Suprapubic skin (tissue), 4 donors: ENCODE measurements at regions not wholly inside any gene's neighbourhood (a gene's known extent, or its start where the extent isn't known, plus 50 kb on each side); places are given as distances from the start of the nearest gene placed in this dataset.
"Not testable (repeated sequence)": the region's sequence is repeated elsewhere in the genome, so short reads cannot be mapped to it uniquely, and the experiment has no call there.

Experiments
- DNase-seq, 2 donors: peaks; one replicate each; pipeline ENCODE4 v3.0.0-alpha.2; 2019; ENCODE audit warnings: low spot score in 2 of 2
- H3K27ac ChIP-seq: fragments of 200-600 bp; sonication (generic); one replicate; pipeline ENCODE4 v1.5.1; 2019
- H3K27me3 ChIP-seq: fragments of 200-600 bp; sonication (generic); one replicate; pipeline ENCODE4 v1.5.1; 2019
- H3K36me3 ChIP-seq: fragments of 200-600 bp; sonication (generic); one replicate; pipeline ENCODE4 v1.5.1; 2019
- H3K4me1 ChIP-seq: fragments of 200-600 bp; sonication (generic); one replicate; pipeline ENCODE4 v1.5.1; 2019
- H3K4me3 ChIP-seq: fragments of 200-600 bp; sonication (generic); one replicate; pipeline ENCODE4 v1.5.1; 2019; ENCODE audit warnings: mild to moderate bottlenecking
- H3K9me3 ChIP-seq: fragments of 200-600 bp; sonication (generic); one replicate; pipeline ENCODE4 v1.5.1; 2019
- EP300 ChIP-seq: sonication (generic); formaldehyde crosslinking; IDR thresholded peaks from one replicate; pipeline ENCODE4 v1.6.1; 2017; ENCODE audit warnings: antibody characterized with exemption
- POLR2A ChIP-seq, 2 donors: fragments of 450-650 bp; IDR thresholded peaks; one replicate each; pipeline ENCODE4 v1.6.1; 2017; ENCODE audit warnings: antibody characterized with exemption in 2 of 2, mild to moderate bottlenecking in 2 of 2, moderate library complexity in 2 of 2
- POLR2AphosphoS5 ChIP-seq, 3 donors: sonication (generic); formaldehyde crosslinking; IDR thresholded peaks; one replicate each; pipeline ENCODE4 v1.6.1; 2017; ENCODE audit warnings: antibody characterized with exemption in 3 of 3
- WGBS: methylation state at CpG from one replicate; pipeline ENCODE4 v1.1.5; 2018; 5-methylcytosine and 5-hydroxymethylcytosine counted together
- TF ChIP-seq, protein P1 (sequence below), 2 donors: fragments of 200-600 bp in 1 of 2; fragments of 450-650 bp in 1 of 2; sonication (generic) in 1 of 2; IDR thresholded peaks; one replicate each; pipeline ENCODE4 v1.5.1; 2016 to 2019; ENCODE audit warnings: antibody characterized with exemption in 2 of 2, mild to moderate bottlenecking in 1 of 2, moderate library complexity in 1 of 2

DNA sequence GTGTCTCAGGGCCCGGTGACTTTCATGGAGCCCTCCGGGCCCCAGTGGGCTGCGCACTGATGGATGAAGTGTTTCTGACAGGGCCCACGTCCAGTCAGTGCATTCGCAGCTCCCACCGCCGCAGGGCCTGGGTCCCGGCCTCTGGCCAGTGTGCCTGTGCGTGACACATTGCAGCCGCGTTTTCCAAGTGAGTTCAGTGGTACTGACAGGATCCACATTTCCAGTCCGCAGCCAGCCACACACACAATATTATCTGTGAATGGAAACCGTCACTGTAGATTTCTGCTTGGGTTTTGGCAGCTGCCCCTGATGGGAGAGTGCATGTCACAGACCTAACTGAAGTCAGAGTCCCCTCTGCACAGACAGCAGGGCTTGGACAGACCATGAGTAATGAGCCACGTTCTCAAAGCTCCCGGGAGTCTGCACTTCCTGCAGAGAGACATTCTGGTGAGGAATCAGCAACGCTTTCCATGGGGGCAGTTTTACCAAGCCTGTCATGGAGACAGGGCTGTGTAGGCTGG, 171.4 kb downstream of the MYLK4 start:
- no peak overlapping the region for H3K4me3 ChIP-seq
- 84% methylated on average over 13 of the region's 16 CpGs for WGBS
- H3K27ac ChIP-seq, result no peak overlapping the region
- no peaks in the 10 kb centered on the region for H3K36me3 ChIP-seq
- no peaks in the 10 kb centered on the region for H3K4me1 ChIP-seq
- H3K9me3 ChIP-seq, result no peaks in the 10 kb centered on the region
- no peaks in the 10 kb centered on the region for H3K27me3 ChIP-seq
- TF ChIP-seq POLR2A (IDR thresholded peaks at IDR 0.05) (no peak), EP300 (no peak), POLR2AphosphoS5 (IDR thresholded peaks at IDR 0.05) (no peak)
- TF ChIP-seq, protein P1, sequence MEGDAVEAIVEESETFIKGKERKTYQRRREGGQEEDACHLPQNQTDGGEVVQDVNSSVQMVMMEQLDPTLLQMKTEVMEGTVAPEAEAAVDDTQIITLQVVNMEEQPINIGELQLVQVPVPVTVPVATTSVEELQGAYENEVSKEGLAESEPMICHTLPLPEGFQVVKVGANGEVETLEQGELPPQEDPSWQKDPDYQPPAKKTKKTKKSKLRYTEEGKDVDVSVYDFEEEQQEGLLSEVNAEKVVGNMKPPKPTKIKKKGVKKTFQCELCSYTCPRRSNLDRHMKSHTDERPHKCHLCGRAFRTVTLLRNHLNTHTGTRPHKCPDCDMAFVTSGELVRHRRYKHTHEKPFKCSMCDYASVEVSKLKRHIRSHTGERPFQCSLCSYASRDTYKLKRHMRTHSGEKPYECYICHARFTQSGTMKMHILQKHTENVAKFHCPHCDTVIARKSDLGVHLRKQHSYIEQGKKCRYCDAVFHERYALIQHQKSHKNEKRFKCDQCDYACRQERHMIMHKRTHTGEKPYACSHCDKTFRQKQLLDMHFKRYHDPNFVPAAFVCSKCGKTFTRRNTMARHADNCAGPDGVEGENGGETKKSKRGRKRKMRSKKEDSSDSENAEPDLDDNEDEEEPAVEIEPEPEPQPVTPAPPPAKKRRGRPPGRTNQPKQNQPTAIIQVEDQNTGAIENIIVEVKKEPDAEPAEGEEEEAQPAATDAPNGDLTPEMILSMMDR (IDR thresholded peaks at IDR 0.05), result no peak
- DNase-seq, result no peak

- WGBS, result 67% methylated on average over 2 of the region's 2 CpGs
- Histone ChIP-seq H3K27ac (no peak overlapping the region), H3K27me3 (no peaks in the 10 kb centered on the region), H3K4me1 (no peaks in the 10 kb centered on the region), H3K36me3 (no peaks in the 10 kb centered on the region), H3K4me3 (no peak overlapping the region), H3K9me3 (no peaks in the 10 kb centered on the region)
- no peak for DNase-seq
- TF ChIP-seq EP300 (no peak), POLR2A (IDR thresholded peaks at IDR 0.05) (no peak)
- TF ChIP-seq, protein P1 (IDR thresholded peaks at IDR 0.05), result no peak
Measured at GRCh38 chr6:2578767-2579166, 172.0 kb downstream of the MYLK4 start.

DNA sequence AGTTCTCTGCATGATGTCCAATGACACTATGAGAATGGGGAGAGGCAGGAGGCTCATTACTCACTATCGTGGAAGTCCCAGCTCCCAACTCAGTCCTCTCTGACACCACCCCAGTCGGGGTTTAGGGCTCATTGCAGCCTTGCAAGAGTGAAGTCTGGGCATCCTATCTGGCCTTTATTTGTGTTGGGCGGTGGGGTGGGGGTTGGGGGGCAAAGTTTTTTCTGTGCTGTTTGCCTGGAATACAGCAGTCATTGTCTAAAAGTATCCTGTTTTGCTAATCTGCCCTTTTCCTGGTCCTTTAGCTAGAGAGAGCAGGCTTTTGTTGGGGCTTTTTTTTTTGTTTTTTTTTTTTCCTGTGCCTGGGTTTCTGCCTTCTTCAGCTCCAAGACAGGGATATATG, 174.2 kb downstream of the MYLK4 start:
- WGBS, result 87% methylated on average over 3 of the region's 3 CpGs
- Histone ChIP-seq H3K4me3 (no peak overlapping the region), H3K27me3 (no peaks in the 10 kb centered on the region), H3K36me3 (no peaks in the 10 kb centered on the region), H3K9me3 (no peaks in the 10 kb centered on the region), H3K4me1 (no peaks in the 10 kb centered on the region), H3K27ac (no peak overlapping the region)
- DNase-seq, result no peak
- TF ChIP-seq POLR2AphosphoS5 (IDR thresholded peaks at IDR 0.05) (no peak), POLR2A (IDR thresholded peaks at IDR 0.05) (no peak), EP300 (no peak)
- TF ChIP-seq, protein P1 (IDR thresholded peaks at IDR 0.05), result no peak

GRCh38 chr6:2575236-2575635, 175.5 kb downstream of the MYLK4 start:
- DNase-seq, result no peak
- Histone ChIP-seq H3K9me3 (no peaks in the 10 kb centered on the region), H3K4me1 (no peaks in the 10 kb centered on the region), H3K4me3 (no peak overlapping the region), H3K27ac (no peak overlapping the region), H3K27me3 (no peaks in the 10 kb centered on the region), H3K36me3 (no peaks in the 10 kb centered on the region)
- TF ChIP-seq POLR2AphosphoS5 (IDR thresholded peaks at IDR 0.05) (no peak), POLR2A (IDR thresholded peaks at IDR 0.05) (no peak), EP300 (no peak)
- TF ChIP-seq, protein P1 (IDR thresholded peaks at IDR 0.05), result no peak
- WGBS, result 84% methylated on average over 5 of the region's 5 CpGs

DNA sequence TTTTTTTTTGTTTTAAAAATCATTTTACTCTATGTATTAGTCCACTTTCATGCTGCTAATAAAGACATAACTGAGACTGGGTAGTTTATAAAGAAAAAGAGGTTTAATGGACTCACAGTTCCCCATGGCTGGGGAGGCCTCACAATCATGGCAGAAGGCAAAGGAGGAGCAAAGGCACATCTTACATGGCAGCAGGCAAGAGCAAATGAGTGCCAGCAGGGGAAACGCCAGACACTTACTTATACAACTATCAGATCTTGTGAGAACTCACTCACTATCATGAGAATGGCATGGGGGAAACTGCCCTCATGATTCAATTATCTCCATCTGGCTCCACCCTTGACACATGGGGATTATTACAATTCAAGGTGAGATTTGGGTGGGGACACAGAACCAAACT, 181.3 kb downstream of the MYLK4 start:
- not testable (repeated sequence) for H3K27me3 ChIP-seq, H3K4me3 ChIP-seq, H3K27ac ChIP-seq, DNase-seq, H3K9me3 ChIP-seq, H3K4me1 ChIP-seq, H3K36me3 ChIP-seq
- 86% methylated on average over 1 of the region's 1 CpG for WGBS

- TF ChIP-seq, protein P1 (IDR thresholded peaks at IDR 0.05), result no peak
- TF ChIP-seq EP300, result no peak
- no peak for TF ChIP-seq POLR2A (IDR thresholded peaks at IDR 0.05)
- TF ChIP-seq POLR2AphosphoS5 (IDR thresholded peaks at IDR 0.05), result no peak
- WGBS, result 94% methylated on average over 1 of the region's 1 CpG
- no peak overlapping the region for H3K27ac ChIP-seq
- no peak overlapping the region for H3K4me3 ChIP-seq
- H3K27me3 ChIP-seq, result no peaks in the 10 kb centered on the region
- DNase-seq, result no peak
- H3K9me3 ChIP-seq, result peaks cover 3% of the 10 kb centered on the region
- no peaks in the 10 kb centered on the region for H3K4me1 ChIP-seq
- no peaks in the 10 kb centered on the region for H3K36me3 ChIP-seq
Measured at GRCh38 chr6:2566048-2566447, 184.7 kb downstream of the MYLK4 start.
